Gastrocnemius medialis (tissue), 4 donors: ENCODE measurements at regions not wholly inside any gene's neighbourhood (a gene's known extent, or its start where the extent isn't known, plus 50 kb on each side); places are given as distances from the start of the nearest gene placed in this dataset.

Experiments used
- ATAC-seq, 2 donors: fragments of 150-250 bp; one replicate each; pipeline ENCODE4 v1.9.1; 2016
- DNase-seq, 2 donors: peaks; one replicate each; pipeline ENCODE4 v3.0.0-alpha.2; 2019
- H3K27ac ChIP-seq, 4 donors: fragments of 200-600 bp; sonication (generic); 1 replicate in 1 of 4; 2 replicates in 3 of 4; pipeline ENCODE4 v1.5.1; 2016 to 2018; ENCODE audit warnings: mild to moderate bottlenecking in 2 of 4, moderate library complexity in 1 of 4
- H3K27me3 ChIP-seq, 3 donors: fragments of 200-600 bp; sonication (generic) in 2 of 3; 1 replicate in 1 of 3; 2 replicates in 2 of 3; pipeline versions ENCODE4 v1.5.1 to v1.6.0; 2016 to 2019; ENCODE audit warnings: mild to moderate bottlenecking in 1 of 3, moderate library complexity in 1 of 3
- H3K36me3 ChIP-seq, 2 donors: fragments of 200-600 bp; sonication (generic) in 1 of 2; one replicate each; pipeline ENCODE4 v1.5.1; 2017 to 2018
- H3K4me1 ChIP-seq, 2 donors: fragments of 200-600 bp; sonication (generic) in 1 of 2; one replicate each; pipeline ENCODE4 v1.5.1; 2016 to 2017; ENCODE audit warnings: mild to moderate bottlenecking in 2 of 2
- H3K4me3 ChIP-seq, 4 donors: fragments of 200-600 bp; sonication (generic) in 3 of 4; 1 replicate in 1 of 4; 2 replicates in 3 of 4; pipeline ENCODE4 v1.5.1; 2016 to 2019; ENCODE audit warnings: mild to moderate bottlenecking in 2 of 4
- H3K9me3 ChIP-seq, 3 donors: fragments of 200-600 bp; sonication (generic) in 2 of 3; 1 replicate in 1 of 3; 2 replicates in 2 of 3; pipeline ENCODE4 v1.5.1; 2016 to 2019
- POLR2A ChIP-seq, 2 donors: fragments of 450-650 bp; IDR thresholded peaks; one replicate each; pipeline ENCODE4 v1.6.1; 2017; ENCODE audit warnings: antibody characterized with exemption in 2 of 2, mild to moderate bottlenecking in 2 of 2, moderate library complexity in 2 of 2
- in situ Hi-C, 4 donors: fragments of 200-750 bp; cut with MboI; loops; one replicate each; pipeline versions ENCODE4 v1.15.0 to v1.8.0; 2017; ENCODE audit warnings: low sequenced_read_pairs in 4 of 4
- intact Hi-C: fragments of 100-400 bp; cut with DNase I; formaldehyde crosslinking; loops from one replicate; pipeline ENCODE4 v1.15.1; 2023; ENCODE audit warnings: low total_unique reads
- TF ChIP-seq, protein P1 (sequence below), 5 experiments: fragments of 450-650 bp in 3 of 5; fragments of 200-600 bp in 2 of 5; sonication (generic) in 2 of 5; IDR thresholded peaks in 4 of 5; conservative IDR thresholded peaks in 1 of 5; 1 replicate in 4 of 5; 2 replicates in 1 of 5; pipeline ENCODE4 v1.5.1; 2016 to 2019; ENCODE audit warnings: antibody characterized with exemption in 5 of 5, mild to moderate bottlenecking in 3 of 5, moderate library complexity in 3 of 5

DNA sequence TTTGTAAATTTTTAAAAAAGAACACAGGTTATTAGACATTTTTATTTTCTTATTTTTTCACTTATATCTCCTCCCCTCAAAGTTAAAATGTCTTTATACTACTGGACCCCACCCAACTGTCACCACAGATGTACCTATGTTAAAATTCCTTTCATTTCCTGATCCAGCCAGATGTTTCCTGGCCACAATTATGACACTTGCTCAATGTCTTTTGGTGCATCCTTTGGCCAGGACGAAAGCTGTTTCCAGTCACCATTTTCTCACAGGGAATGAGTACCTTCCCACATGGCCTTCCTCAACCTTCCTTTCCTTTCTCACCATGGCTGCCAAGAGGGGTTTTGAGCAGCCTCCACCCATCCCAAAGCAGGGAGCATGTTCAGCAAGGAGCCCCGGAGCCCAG, 365.7 kb upstream of the MAF start:
- no peaks in the 10 kb centered on the region for H3K27me3 ChIP-seq
- peaks cover 0 to 10% of the 10 kb centered on the region in 2 donors for H3K4me1 ChIP-seq
- H3K4me3 ChIP-seq, result no peak overlapping the region
- in situ Hi-C loops (no loop called here), intact Hi-C loops (no loop called here)
- H3K9me3 ChIP-seq, result no peaks in the 10 kb centered on the region
- H3K27ac ChIP-seq, result no peak overlapping the region
- ATAC-seq, result no peak
- H3K36me3 ChIP-seq, result no peaks in the 10 kb centered on the region
- DNase-seq, result no peak
- TF ChIP-seq, protein P1, sequence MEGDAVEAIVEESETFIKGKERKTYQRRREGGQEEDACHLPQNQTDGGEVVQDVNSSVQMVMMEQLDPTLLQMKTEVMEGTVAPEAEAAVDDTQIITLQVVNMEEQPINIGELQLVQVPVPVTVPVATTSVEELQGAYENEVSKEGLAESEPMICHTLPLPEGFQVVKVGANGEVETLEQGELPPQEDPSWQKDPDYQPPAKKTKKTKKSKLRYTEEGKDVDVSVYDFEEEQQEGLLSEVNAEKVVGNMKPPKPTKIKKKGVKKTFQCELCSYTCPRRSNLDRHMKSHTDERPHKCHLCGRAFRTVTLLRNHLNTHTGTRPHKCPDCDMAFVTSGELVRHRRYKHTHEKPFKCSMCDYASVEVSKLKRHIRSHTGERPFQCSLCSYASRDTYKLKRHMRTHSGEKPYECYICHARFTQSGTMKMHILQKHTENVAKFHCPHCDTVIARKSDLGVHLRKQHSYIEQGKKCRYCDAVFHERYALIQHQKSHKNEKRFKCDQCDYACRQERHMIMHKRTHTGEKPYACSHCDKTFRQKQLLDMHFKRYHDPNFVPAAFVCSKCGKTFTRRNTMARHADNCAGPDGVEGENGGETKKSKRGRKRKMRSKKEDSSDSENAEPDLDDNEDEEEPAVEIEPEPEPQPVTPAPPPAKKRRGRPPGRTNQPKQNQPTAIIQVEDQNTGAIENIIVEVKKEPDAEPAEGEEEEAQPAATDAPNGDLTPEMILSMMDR (IDR thresholded peaks at IDR 0.05 in 4 of 5, conservative IDR thresholded peaks at IDR 0.05 in 1 of 5), result no peak
- no peak for TF ChIP-seq POLR2A (IDR thresholded peaks at IDR 0.05)

DNA sequence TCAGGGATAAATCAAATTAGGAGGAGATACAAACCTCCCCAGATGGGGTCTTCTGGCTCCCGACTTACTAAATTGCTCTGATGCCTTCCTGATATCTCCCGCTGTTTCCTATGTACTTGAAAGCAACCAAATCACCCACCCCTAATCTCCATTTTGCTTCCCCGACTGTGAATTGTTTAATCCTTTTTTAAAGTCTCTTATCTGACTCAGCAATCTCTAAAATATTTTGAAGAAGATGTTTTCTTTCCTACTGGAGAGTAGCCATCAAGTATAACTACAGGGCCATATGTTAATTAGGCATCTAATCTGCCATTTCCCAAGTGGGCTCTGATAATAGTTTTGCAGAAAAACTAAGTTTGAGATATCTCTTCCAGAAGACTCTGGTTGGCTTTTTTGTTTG, 365.2 kb upstream of the MAF start:
- in situ Hi-C loops, result no loop called here
- TF ChIP-seq, protein P1 (IDR thresholded peaks at IDR 0.05 in 4 of 5, conservative IDR thresholded peaks at IDR 0.05 in 1 of 5), result no peak
- no peak for TF ChIP-seq POLR2A (IDR thresholded peaks at IDR 0.05)
- no peak overlapping the region for H3K4me3 ChIP-seq
- H3K4me1 ChIP-seq, result peaks cover 0 to 6% of the 10 kb centered on the region in 2 donors
- DNase-seq (no peak), ATAC-seq (no peak)
- intact Hi-C loops, result no loop called here
- no peaks in the 10 kb centered on the region for H3K9me3 ChIP-seq
- no peaks in the 10 kb centered on the region for H3K36me3 ChIP-seq
- H3K27me3 ChIP-seq, result no peaks in the 10 kb centered on the region
- H3K27ac ChIP-seq, result no peak overlapping the region

DNA sequence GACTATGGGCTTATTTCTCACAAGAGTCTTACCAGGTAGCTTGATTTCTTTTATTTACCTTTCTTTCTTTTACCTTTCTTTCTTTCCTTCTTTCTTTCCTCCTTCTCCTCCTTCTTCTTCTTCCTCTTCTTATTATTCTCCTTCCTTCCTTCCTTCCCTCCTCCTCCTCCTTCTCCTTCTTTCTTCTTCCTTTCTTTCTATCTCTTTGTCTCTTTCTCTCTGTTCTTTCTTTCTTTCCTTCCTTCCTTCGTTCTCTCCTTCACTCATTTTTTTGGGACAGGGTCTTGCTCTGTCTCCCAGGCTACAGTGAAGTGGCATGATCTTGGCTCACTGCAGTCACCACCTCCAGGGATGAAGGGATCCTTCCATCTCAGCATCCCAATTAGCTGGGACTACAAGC, 363.6 kb upstream of the MAF start:
- in situ Hi-C loops, result no loop called here
- Histone ChIP-seq H3K27ac (no peak overlapping the region), H3K4me1 (no peaks in the 10 kb centered on the region), H3K9me3 (no peaks in the 10 kb centered on the region), H3K27me3 (peaks cover 0 to under 1% (median 0%) of the 10 kb centered on the region in 3 donors), H3K36me3 (no peaks in the 10 kb centered on the region), H3K4me3 (no peak overlapping the region)
- intact Hi-C loops, result no loop called here
- ATAC-seq, result no peak
- DNase-seq, result no peak
- no peak for TF ChIP-seq POLR2A (IDR thresholded peaks at IDR 0.05)
- TF ChIP-seq, protein P1 (IDR thresholded peaks at IDR 0.05 in 4 of 5, conservative IDR thresholded peaks at IDR 0.05 in 1 of 5), result no peak

DNA sequence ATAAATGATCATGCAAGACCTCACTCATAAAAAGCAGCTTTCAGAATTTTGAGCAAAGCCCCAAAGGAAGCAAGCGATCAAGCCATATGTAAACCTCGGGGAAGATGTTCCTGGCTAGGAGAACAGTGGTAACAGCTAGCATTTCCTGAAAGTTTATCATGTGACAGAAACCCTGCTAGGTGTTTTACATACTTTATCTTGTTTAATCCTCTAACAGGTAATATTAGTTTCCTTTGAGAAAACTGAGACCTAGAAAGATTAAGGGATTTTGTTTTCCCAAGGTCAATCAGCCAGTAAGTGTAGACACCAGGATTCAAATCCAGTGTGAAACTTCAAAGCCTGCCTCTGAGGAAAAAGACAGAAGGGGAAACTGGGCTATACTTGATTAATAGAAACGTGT, 362.4 kb upstream of the MAF start:
- DNase-seq, result no peak

More for the DNA sequence above, 362.4 kb upstream of the MAF start:
- no peak overlapping the region for H3K27ac ChIP-seq
- no peak for ATAC-seq
- H3K36me3 ChIP-seq, result no peaks in the 10 kb centered on the region
- H3K27me3 ChIP-seq, result peaks cover 0 to 3% (median 0%) of the 10 kb centered on the region in 3 donors
- no peaks in the 10 kb centered on the region for H3K4me1 ChIP-seq
- H3K9me3 ChIP-seq, result no peaks in the 10 kb centered on the region
- intact Hi-C loops, result no loop called here
- in situ Hi-C loops, result no loop called here
- TF ChIP-seq, protein P1 (IDR thresholded peaks at IDR 0.05 in 4 of 5, conservative IDR thresholded peaks at IDR 0.05 in 1 of 5), result no peak
- no peak for TF ChIP-seq POLR2A (IDR thresholded peaks at IDR 0.05)
- no peak overlapping the region for H3K4me3 ChIP-seq
